GM11168 (cell line): ENCODE measurements at regions not wholly inside any gene's neighbourhood (a gene's known extent, or its start where the extent isn't known, plus 50 kb on each side); places are given as distances from the start of the nearest gene placed in this dataset.

Source experiments
- in situ Hi-C: fragments of 300-500 bp; cut with MboI; formaldehyde crosslinking; loops from one replicate; pipeline ENCODE4 v1.12.0; 2022; ENCODE audit warnings: low sequenced_read_pairs; ENCODE audit not compliant: unreplicated experiment

DNA sequence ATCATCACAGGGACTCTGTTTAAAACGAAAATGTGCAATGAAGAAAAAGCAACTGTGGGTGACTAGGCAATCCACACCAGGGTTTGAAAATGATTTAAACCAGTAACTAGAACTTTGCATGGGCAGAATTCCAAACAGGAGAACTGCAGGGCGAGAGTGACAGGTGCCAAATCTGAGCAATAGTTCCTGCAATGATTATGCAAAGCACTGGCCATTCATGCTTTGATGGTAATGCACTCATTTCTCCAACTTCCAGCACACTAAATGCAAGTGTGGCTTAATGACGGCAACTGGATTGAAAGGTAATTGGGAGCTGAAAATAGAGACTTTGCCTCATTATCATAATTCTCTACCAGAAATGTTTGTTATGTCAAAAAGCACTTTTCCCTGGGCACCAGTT is 140.5 kb upstream of the TMCC3 start:
- in situ Hi-C loops = no loop called here

DNA sequence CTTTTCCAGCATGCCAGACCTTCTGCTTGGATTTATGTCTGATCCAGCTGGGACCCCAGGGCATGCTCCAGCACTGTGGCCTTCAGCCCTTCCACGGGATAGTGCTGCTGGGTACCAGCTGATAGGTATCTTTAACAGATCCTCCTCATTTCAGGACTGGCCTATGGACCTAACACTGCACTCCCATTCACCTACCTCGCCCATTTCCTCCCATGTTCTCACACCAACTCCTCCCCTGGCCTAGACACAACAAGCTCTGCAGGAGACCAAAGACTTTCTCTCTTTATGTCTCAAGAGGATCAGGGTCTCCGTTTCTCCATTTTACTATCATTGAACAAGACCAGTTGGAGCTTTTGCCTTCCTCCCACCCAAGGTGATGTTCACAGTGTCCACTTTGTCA is 140.0 kb upstream of the TMCC3 start:
- in situ Hi-C loops = no loop called here

DNA sequence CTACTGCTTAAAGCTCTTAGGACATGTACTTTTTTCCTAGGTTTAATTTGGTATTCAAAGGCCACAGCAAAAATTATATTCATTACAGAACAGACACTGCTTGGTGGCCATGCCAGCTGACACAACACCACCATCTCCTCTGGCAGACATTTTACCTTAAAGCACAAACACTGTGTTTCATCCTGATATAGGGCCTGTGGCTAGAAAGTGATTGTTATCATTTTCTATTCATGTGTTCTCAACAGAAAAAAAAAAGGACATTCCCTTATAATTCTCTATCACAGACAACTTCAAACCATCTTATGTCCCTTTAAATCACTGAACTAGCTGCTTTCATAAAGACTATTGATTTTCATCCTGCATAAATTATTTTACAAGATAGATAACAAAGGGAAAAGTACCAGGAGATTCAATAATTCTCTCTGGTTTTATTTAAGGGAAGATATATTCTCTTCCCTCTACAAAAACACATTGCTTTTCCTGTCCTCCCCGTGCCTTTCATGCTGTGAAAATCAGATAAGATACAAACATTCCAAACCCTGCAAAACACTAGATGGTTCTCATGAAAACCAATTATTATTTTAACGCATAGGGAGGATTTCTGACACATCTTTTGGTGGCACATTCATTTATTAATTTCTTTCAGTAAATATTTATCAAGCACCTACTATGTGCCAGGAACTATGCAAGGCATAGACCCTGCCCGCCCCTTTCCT is 139.3 kb upstream of the TMCC3 start:
- in situ Hi-C loops = no loop called here

DNA sequence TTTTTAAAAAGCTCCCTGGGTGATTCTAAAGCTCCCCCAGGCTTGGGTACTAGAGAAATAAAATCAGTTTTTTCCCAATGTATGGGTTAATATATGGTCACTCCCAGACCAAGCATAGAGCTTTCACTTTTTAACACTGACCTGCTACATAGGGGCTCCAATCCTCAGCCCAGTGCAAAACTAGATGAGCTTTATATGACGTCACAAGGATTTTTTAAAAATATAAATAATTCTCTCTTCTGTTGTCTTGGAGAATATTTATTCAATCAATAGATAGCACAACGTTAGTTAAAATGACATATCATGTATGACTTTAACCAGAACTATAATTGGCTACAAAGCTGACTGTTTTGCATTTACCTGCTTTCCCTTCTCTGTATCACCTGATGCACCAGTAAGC is 137.9 kb upstream of the TMCC3 start:
- in situ Hi-C loops = no loop called here

DNA sequence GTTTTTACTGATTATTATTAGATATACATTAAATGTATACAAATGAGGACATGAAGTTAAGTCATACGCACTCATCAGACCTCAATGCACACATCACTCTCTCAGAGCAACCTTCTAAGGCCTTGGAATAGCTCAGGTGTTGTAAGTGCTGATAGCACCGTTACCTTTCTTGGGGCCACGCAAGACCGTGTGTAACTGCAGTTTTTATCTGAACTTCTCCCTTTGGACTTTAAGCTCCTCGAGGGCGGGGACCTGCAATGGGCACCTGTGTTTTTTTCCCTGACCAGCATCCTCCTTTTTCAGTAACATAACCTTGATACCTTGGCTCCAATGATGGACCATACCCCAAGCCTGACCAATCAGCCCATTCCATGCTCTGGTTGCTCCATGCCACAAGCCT is 136.5 kb upstream of the TMCC3 start:
- in situ Hi-C loops = no loop called here

DNA sequence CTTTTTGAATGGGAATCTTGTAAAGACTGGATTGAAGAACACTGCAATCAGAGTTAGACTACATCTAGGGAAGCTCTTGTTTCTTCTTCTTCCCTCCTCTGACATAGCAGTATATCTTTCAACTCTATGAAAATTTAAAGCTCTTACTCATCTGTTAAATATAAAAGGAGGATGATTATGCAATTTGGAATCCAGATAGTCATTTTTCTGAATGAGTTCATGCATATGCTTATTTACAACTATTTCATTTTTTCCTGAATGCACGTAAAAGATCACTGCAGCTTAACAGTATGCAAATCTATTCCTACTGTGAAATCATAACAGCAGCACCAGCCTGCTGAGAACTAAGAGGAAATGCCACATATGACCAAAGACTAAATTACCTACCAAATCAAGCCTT is 133.5 kb upstream of the TMCC3 start:
- in situ Hi-C loops = no loop called here

DNA sequence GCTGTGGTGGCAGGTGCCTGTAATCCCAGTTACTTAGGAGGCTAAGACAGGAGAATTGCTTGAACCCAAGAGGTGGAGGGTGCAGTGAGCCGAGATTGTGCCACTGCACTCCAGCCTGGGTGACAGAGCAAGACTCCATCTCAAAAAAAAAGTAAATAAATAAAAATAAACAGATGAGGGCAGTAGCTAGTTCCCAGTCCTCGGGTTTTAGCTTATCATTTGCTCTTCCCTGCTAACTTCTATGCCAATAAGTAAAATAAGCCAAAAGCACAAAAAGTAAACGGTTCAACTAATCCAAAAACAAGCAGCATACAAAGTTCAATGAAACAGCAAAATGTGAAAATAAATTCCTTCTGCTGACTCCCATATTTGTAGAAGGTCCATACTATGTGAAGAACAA is 133.0 kb upstream of the TMCC3 start:
- in situ Hi-C loops = no loop called here

DNA sequence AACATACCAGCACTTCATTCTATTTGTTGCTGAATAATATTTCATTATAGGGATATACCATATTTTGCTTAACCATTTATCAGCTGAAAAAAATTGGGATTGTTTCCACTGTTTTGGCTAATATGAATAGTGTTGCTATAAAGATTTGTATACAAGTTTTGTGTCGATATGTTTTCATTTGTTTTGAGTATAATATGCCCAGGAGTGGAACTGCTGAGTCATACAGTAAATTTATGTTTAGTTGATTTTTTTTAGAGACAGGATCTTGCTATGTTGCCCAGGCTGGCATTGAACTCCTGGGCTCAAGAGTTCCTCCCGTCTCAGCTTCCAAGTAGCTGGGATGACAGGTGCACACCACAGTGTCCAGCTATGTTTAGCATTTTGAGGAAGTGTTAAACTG is 131.5 kb upstream of the TMCC3 start:
- in situ Hi-C loops = no loop called here

DNA sequence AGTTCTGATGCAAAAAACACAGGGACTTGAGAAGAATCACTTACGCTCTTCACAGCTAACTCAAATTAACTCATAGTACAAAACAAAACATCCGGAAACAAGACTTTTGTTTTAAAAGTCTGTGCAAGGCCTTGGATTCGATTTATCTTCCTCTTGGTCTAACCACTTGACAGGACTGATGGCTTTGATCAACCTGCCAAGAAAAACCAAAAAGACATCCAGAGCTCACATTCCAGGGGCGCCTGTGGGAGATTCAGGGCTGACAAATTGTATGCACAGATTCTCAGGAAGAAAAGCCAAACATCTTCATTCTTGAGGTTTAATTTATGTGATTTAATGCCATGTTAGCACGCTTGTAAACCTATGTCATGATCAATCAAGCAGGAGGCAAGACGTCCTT is 129.1 kb upstream of the TMCC3 start:
- in situ Hi-C loops = no loop called here

DNA sequence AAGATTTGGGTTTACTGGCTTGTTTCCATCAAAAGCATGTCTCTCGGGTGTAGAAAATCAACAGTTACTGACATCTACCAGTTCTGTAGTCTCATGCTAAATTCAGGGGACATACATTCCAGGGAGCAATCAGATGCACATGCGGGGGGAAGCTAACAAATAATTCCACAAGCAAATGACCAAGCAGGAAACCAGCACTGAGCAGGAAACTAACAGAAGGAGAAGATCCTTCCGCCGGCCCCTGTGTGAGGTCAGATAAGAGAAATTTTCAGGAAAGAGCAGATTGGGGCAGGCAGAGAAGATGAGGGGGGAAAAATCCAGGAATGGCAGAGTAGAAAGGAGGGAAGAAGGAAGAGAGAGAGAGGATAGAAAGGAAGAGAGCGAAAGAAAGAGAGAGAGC is 127.6 kb upstream of the TMCC3 start:
- in situ Hi-C loops = no loop called here

DNA sequence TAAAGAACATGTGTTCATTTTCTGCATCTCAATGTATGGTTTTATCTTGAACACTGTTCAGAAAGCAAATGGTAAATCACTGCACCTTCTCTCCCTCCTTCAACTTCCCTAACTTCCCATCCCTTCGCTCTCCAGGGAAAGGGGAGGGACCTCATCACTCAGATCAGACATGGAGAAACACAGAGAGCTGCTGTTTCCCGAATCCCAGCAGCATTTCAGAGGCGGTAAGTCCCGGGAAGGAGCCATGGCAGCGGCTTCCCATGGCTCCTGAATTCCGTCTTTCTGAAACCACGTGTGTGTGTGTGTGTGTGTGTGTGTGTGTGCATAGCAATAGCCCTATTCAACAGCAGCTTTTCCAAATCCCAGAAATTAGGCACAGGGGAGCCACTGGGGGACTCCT is 125.4 kb upstream of the TMCC3 start:
- in situ Hi-C loops = no loop called here

DNA sequence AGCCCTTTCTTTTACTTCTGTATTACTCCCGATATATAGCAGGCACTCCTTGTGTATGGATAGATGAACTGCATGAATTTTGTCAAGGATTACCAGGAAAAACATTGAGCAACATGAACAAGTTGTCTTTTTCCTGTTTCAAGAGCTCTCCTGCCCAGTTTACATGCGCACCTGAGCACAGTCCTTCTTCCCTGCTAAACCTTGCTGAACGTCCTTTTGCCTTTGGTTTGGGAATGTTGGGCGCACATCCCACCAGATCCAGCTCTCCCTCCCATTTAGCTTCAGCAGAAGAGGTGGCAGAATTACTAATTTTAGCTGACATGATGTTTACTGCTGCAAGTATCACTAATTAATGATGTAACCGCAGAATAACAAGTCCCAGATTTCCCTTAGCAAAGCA is 121.4 kb upstream of the TMCC3 start:
- in situ Hi-C loops = no loop called here

DNA sequence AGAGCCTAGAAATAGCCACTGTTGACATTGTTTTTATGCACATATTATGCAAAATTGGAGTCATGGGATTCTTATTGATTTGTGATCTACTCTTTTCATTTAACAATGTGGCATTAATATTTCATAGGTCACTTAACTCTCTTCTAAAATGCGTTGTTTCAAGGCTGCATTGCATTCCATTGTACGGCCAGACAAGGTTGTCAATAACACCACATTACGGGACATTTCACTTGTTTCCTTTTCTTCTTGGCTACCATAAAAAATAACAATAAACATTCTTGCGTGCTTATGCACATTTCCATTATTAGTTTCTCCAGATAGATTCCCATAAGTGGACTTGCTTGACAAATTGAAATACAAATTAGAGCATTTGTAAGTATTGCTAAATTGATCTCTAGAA is 120.8 kb upstream of the TMCC3 start:
- in situ Hi-C loops = no loop called here

DNA sequence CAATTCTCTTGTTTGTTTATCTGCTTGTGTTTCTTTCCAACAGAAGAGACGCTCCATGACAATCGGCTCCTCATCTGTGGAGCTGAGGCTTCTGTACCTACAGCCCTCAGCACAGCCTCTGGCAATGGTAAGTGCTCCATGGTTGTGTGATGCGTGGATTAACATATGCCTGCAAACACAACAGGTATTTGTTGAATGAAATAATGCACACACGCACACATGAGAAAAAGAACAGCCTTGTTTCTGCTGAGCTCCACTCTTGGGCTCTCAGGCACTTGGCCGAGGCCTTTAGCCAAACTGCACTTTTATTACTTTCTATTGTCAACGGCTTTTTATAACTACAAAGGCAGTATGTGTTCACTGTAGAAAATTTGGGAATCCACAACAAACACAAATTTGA is 120.4 kb upstream of the TMCC3 start:
- in situ Hi-C loops = no loop called here

DNA sequence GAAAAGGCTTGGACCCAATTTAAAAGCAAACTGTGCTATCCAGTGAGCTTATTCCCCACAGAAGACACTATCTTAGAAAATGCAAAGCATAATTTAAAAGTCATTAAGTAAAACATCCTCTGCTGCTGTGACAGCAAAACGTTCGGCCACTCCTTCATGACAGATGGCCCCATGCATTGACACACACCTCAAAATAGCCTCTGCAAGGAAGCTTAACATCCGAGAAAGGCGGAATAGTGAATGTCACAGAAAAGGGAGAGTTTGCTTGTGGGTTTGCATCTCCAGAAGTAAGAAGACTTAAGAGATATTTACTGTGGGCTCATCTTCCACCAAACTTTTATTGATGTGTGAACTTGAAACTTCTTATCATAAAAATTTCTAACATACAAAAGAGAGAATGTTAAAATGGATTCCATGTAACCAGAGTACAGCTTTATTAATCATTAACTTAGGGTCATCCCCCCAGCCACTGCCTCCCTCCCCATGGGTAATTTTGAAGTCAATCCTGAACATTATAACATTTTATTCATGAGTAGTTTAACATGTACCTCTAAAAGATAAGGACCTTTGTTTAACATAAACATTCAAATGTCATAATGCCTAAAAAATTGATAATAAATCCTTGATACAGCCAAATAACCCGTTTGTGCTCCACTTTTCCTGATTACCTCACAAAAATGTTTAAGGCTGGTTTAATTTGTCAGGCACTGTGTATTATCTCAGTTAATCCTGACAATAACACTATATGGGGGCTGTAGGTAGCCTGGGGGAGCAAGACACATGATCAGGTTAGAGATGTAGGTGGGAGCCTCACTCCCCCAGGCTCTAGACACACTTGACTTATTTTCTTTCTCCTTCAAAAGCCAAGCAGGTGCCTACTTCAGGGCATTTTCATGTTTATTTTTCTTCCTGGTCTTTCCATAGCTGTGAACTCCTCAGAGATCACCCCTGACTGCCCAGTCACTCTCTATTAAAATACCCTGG is 119.7 kb upstream of the TMCC3 start:
- in situ Hi-C loops = loop anchor here (10.0 kb wide), 1 partner anchor 225 kb away; no protein-coding TSS in a partner anchor

DNA sequence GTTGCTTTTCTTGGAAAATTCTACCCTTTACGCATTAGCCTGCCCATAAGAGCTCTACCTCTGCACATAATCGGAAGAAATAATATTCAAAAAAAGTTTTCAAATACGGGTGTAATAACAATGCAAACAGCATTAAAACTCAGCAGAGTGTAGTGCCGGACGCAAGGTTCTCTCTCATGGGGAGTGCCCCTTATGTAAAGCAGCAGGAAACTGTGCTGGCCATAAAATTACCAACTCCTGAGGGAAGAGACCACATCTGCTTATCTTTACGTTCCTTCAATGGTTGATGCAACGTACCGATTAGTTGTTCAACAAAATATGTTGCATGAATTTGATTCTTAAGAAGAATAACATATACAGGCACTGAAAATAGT is 118.7 kb upstream of the TMCC3 start:
- in situ Hi-C loops = loop anchor here (10.0 kb wide), 1 partner anchor 224 kb away; no protein-coding TSS in a partner anchor

DNA sequence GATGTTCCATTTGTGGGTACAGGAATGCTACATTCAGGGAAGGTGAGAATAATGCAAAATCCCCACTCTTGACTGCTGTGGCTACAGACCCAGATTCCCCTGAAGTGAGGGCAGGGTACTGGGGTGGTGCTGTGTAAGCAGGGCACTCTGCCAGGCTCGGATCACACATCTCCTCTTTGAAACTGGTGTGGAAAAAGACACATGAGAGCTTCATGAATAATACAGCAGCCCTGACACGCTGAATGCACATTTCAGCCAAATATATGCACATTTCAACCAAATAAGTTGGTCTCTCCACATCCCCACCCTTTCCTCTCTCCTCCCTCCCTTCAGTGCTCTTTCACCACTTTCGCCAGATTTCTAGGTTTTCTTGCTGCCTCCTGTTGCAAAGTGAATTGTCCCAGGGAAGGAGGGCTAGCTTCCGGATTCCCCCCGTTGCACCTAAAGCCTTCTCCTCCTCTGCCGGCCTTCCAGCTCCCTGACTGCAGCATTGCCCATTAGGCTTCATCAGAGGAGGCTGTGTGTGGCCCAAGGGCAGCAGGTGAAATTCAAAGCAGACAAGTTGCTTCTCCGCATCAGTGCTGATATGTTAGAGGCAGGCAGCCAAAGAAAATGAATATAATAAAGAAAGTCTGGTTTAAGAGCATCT is 118.2 kb upstream of the TMCC3 start:
- in situ Hi-C loops = loop anchor here (10.0 kb wide), 1 partner anchor 224 kb away; no protein-coding TSS in a partner anchor

DNA sequence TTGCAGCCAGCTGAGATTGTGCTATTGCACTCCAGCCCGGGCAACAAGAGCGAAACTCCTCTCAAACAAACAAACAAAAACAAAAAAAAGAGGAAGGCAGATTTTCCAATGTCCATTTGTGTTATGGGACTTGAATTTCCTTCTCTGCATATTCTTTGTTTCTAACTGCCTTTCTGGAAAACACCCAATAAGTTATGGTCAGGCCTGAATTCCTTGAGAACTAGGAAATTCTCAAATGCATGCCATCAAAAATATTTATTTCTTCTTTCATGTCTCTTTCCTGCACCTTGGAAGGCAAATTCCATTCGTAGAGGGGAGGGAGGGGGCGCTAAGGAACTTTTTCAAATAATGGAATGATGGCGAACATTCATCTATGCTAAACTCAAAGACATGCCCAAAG is 117.6 kb upstream of the TMCC3 start:
- in situ Hi-C loops = loop anchor here (10.0 kb wide), 1 partner anchor 223 kb away; no protein-coding TSS in a partner anchor

DNA sequence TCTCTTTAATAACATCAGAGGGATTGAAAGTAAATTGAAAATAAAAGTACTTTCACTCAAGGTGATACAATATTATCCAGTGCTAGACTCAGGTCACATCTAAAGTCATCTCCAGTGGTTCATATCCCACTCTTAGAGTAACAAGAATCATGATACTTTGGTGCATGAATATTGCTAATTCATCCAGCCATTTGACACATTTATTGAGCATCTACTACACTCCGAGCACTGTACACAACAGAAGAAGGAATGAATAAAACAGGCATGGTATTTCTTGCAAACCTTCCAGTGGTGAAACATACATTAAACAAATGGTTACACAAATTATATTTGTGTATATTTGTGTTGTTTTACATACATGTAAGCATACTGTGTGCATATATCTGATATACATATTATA is 116.0 kb upstream of the TMCC3 start:
- in situ Hi-C loops = loop anchor here (10.0 kb wide), 1 partner anchor 222 kb away; no protein-coding TSS in a partner anchor

DNA sequence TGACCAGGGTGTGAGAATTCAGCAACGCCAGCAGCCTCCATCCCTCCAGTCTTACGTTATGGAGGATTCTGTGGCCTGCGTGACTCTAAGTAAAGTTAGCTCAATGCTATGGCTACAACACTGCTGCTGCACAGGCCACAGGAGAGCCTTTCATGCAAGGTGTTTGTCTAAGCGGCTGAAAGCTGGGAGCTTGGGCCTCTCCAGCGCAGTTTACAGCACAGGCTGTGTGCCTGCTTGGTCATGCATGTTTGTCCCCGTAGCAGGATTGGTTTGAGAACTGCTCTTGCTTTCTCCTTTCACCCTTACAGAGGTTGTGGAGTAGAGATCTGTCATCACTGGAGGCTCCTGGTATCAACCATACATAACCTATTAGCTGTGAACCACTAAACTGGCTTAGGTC is 113.1 kb upstream of the TMCC3 start:
- in situ Hi-C loops = loop anchor here (10.0 kb wide), 1 partner anchor 219 kb away; no protein-coding TSS in a partner anchor

DNA sequence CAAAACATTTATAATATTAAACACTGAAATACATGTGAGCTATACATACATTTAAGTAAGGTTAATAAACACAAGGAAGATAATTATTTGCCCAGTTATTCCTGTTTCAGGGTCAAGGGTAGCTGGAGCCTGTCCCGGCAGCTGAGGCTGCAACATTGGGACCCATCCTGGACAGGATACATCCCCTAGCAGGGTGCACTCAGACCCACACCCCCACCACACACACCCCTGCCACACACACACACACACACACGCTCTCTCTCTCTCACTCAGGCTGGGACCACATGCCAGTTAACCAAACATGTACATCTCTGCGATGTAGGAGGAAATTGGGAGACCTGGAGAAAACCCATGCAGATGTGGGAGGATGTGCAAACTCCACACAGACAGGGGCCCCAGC is 112.6 kb upstream of the TMCC3 start:
- in situ Hi-C loops = loop anchor here (10.0 kb wide), 1 partner anchor 218 kb away; no protein-coding TSS in a partner anchor
